ENCODE measurements at regions not wholly inside any gene's neighbourhood (a gene's known extent, or its start where the extent isn't known, plus 50 kb on each side); places are given as distances from the start of the nearest gene placed in this dataset.
A peak's percentile ranks its signal among the peaks of the same experiment; 100 is the strongest.
"Not testable (repeated sequence)": the region's sequence is repeated elsewhere in the genome, so short reads cannot be mapped to it uniquely, and the experiment has no call there.

GRCh38 chr7:75237255-75238187 lies 145.1 kb downstream of the GTF2IRD2B start:
- intact Hi-C loops (cut with DNase I); H3K27me3 ChIP-seq; H3K27ac ChIP-seq; H3K4me1 ChIP-seq; H3K9me3 ChIP-seq; H3K4me3 ChIP-seq (replicated peaks in 1 of 3); H3K36me3 ChIP-seq: not testable (repeated sequence)
- peak; percentile 47 to 55 for DNase-seq
- peak in 1 of 2 donors; percentile 25 for TF ChIP-seq POLR2A (IDR thresholded peaks at IDR 0.05)
- WGBS, 2 donors = 22 to 33% methylated on average over 1 to 2 of the region's 103 CpGs

GRCh38 chr7:75238309-75238708 lies 145.9 kb downstream of the GTF2IRD2B start:
- H3K9me3 ChIP-seq; H3K4me1 ChIP-seq; DNase-seq; H3K36me3 ChIP-seq; H3K27ac ChIP-seq; H3K4me3 ChIP-seq (replicated peaks in 1 of 3); H3K27me3 ChIP-seq; intact Hi-C loops (cut with DNase I): not testable (repeated sequence)
- no CpG with 5 or more reads among the region's 10 CpGs for WGBS, 2 donors

DNA sequence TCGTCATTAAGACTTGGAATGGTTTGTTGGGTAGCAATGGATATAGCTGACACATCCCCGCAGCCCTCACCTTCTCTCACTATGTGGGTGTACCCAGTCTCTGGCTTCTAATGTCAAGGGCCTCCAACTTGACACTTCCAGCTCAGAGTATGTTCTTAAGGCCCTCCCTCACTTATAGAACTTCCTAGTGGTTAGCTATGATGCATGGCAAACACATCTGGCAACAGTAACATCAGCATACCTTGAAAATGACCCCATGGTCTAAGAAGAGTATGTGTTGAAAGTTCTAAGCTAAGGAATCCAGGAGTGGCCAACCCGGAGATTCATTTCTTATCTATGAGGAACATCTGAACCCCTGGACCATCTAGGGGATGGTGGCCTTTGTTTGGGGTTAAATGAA lies 151.2 kb downstream of the GTF2IRD2B start:
- H3K4me1 ChIP-seq; H3K9me3 ChIP-seq; H3K36me3 ChIP-seq; DNase-seq; intact Hi-C loops (cut with DNase I); H3K4me3 ChIP-seq (replicated peaks in 1 of 3); H3K27ac ChIP-seq; H3K27me3 ChIP-seq: not testable (repeated sequence)
- no CpG with 5 or more reads among the region's 3 CpGs for WGBS, 2 donors

- WGBS, 2 donors = no CpG with 5 or more reads among the region's 8 CpGs
These were observed 147.2 kb upstream of the TRIM73 start for GRCh38 chr7:75248216-75248615.

GRCh38 chr7:75254238-75254637 lies 141.2 kb upstream of the TRIM73 start:
- H3K4me3 ChIP-seq (replicated peaks in 1 of 3); H3K36me3 ChIP-seq; intact Hi-C loops (cut with DNase I); H3K27ac ChIP-seq; H3K27me3 ChIP-seq; DNase-seq; H3K9me3 ChIP-seq; H3K4me1 ChIP-seq: not testable (repeated sequence)
- no CpG with 5 or more reads among the region's 3 CpGs for WGBS, 2 donors

More at GRCh38 chr7:75248216-75248615, 147.2 kb upstream of the TRIM73 start:
- intact Hi-C loops (cut with DNase I); H3K4me3 ChIP-seq (replicated peaks in 1 of 3); H3K36me3 ChIP-seq; H3K9me3 ChIP-seq; H3K4me1 ChIP-seq; H3K27ac ChIP-seq; H3K27me3 ChIP-seq; DNase-seq: not testable (repeated sequence)

GRCh38 chr7:75257442-75257841 lies 138.0 kb upstream of the TRIM73 start:
- H3K27me3 ChIP-seq; DNase-seq; H3K36me3 ChIP-seq; H3K9me3 ChIP-seq; intact Hi-C loops (cut with DNase I); H3K27ac ChIP-seq; H3K4me1 ChIP-seq; H3K4me3 ChIP-seq (replicated peaks in 1 of 3): not testable (repeated sequence)
- WGBS, 2 donors = no CpG with 5 or more reads among the region's 2 CpGs

- H3K27ac ChIP-seq; DNase-seq; intact Hi-C loops (cut with DNase I); H3K36me3 ChIP-seq; H3K4me3 ChIP-seq (replicated peaks in 1 of 3); H3K9me3 ChIP-seq; H3K4me1 ChIP-seq; H3K27me3 ChIP-seq: not testable (repeated sequence)
- WGBS, 2 donors = 94% methylated on average over 2 of the region's 6 CpGs; no CpG with 5 or more reads in 1 of the 2 donors
These were observed 135.9 kb upstream of the TRIM73 start for GRCh38 chr7:75259454-75260003.

- H3K27ac ChIP-seq; H3K4me1 ChIP-seq; DNase-seq; H3K9me3 ChIP-seq; H3K36me3 ChIP-seq; H3K27me3 ChIP-seq; intact Hi-C loops (cut with DNase I); H3K4me3 ChIP-seq (replicated peaks in 1 of 3): not testable (repeated sequence)
- WGBS, 2 donors = no CpG with 5 or more reads among the region's 2 CpGs
These were observed 133.8 kb upstream of the TRIM73 start for GRCh38 chr7:75261660-75262059.

GRCh38 chr7:75268158-75268557 lies 127.3 kb upstream of the TRIM73 start:
- H3K27me3 ChIP-seq; H3K9me3 ChIP-seq; DNase-seq; H3K27ac ChIP-seq; intact Hi-C loops (cut with DNase I); H3K4me3 ChIP-seq (replicated peaks in 1 of 3); H3K36me3 ChIP-seq; H3K4me1 ChIP-seq: not testable (repeated sequence)
- no CpG with 5 or more reads among the region's 1 CpG for WGBS, 2 donors

GRCh38 chr7:75269159-75269558 lies 126.3 kb upstream of the TRIM73 start:
- H3K9me3 ChIP-seq; H3K27ac ChIP-seq; H3K4me3 ChIP-seq (replicated peaks in 1 of 3); H3K36me3 ChIP-seq; H3K27me3 ChIP-seq; DNase-seq; H3K4me1 ChIP-seq; intact Hi-C loops (cut with DNase I): not testable (repeated sequence)
- WGBS, 2 donors = no CpG with 5 or more reads among the region's 2 CpGs

- H3K36me3 ChIP-seq; DNase-seq; intact Hi-C loops (cut with DNase I); H3K27ac ChIP-seq; H3K9me3 ChIP-seq; H3K4me3 ChIP-seq (replicated peaks in 1 of 3); H3K4me1 ChIP-seq; H3K27me3 ChIP-seq: not testable (repeated sequence)
- WGBS, 2 donors = no CpG with 5 or more reads among the region's 1 CpG
These were observed 121.3 kb upstream of the TRIM73 start for GRCh38 chr7:75274114-75274513.
